K562 (cell line): ENCODE measurements at regions not wholly inside any gene's neighbourhood (a gene's known extent, or its start where the extent isn't known, plus 50 kb on each side); places are given as distances from the start of the nearest gene placed in this dataset.
A peak's percentile ranks its signal among the peaks of the same experiment; 100 is the strongest.

Experiments
- ATAC-seq: fragments of 200-7000 bp; cut with Tn5 transposase; 3 replicates; pipeline ENCODE4 v1.9.1; 2020; ENCODE audit warnings: moderate library complexity
- BruUV-seq: library from RNA; stranded (reverse); fragments of 400-500 nt; replicated peaks from 2 replicates; lab custom pipeline; 2021; lab: Mats Ljungman, UMichigan
- CTCF ChIA-PET: fragments of 300-600 bp; formaldehyde crosslinking; extraction: SDS; loops from one replicate; lab custom pipeline; 2021; ENCODE audit warnings: low intra/inter-chr PET ratio; lab: Yijun Ruan, JAX
- POLR2A ChIA-PET: fragments of 300-600, 350-650 bp; sonication (Branson Sonifier 250); formaldehyde crosslinking; extraction: SDS; loops from one replicate; lab custom pipeline; 2021; ENCODE audit warnings: antibody characterized with exemption, inconsistent platforms; lab: Yijun Ruan, JAX
- DNase-seq, 4 experiments: peaks; one replicate each; pipeline versions ENCODE4 v3.0.0 to v3.0.0-alpha.2; 2011 to 2018; ENCODE audit warnings: low spot score in 3 of 4, mixed read lengths in 3 of 4; ENCODE audit errors: extremely low read depth in 1 of 4
- FAIRE-seq: peaks from 2 replicates; lab custom pipeline; 2011; peaks lifted over from hg19 to GRCh38; lab: Jason Lieb, UNC
- H2AFZ ChIP-seq: 2 replicates; pipeline ENCODE4 v1.6.0; 2011; ENCODE audit warnings: low read depth, low read length, control low read depth, inconsistent platforms
- H3K27ac ChIP-seq: fragments of 200-600 bp; 3 replicates; pipeline ENCODE4 v1.8.0; 2011; ENCODE audit warnings: low read depth, mild to moderate bottlenecking, control low read depth, inconsistent platforms, low read length, moderate library complexity, mixed read lengths; ENCODE audit errors: extremely low read depth
- H3K27me3 ChIP-seq, 2 experiments: fragments of 300-600 bp in 1 of 2; 2 replicates in 1 of 2; 3 replicates in 1 of 2; pipeline versions ENCODE4 v1.6.0 to v1.8.0; 2011; ENCODE audit warnings: inconsistent platforms in 2 of 2, low read length in 2 of 2, mild to moderate bottlenecking in 1 of 2, mixed read lengths in 1 of 2, moderate library complexity in 1 of 2; ENCODE audit not compliant: control insufficient read depth in 2 of 2, insufficient read depth in 2 of 2
- H3K36me3 ChIP-seq: fragments of 300-600 bp; 3 replicates; pipeline ENCODE4 v1.8.0; 2011; ENCODE audit warnings: mild to moderate bottlenecking, low read length, inconsistent platforms; ENCODE audit not compliant: control insufficient read depth, insufficient read depth
- H3K4me1 ChIP-seq, 2 experiments: fragments of 200-600 bp in 1 of 2; replicated peaks in 1 of 2; 2 replicates in 1 of 2; 3 replicates in 1 of 2; pipeline versions ENCODE4 v1.5.1 to v1.8.0; 2011; ENCODE audit warnings: inconsistent platforms in 2 of 2, low read length in 2 of 2, mild to moderate bottlenecking in 1 of 2, mixed read lengths in 1 of 2, moderate library complexity in 1 of 2; ENCODE audit not compliant: control insufficient read depth in 2 of 2, insufficient read depth in 2 of 2
- H3K4me2 ChIP-seq: 2 replicates; pipeline ENCODE4 v1.6.1; 2011; ENCODE audit warnings: low read length, control low read depth, inconsistent platforms, mixed read lengths; ENCODE audit not compliant: insufficient read depth
- H3K4me3 ChIP-seq: fragments of 200-600 bp; sonication (generic), shearing (Covaris generic); 2 replicates; pipeline ENCODE4 v1.5.1; 2016; ENCODE audit warnings: control low read depth, inconsistent platforms
- H3K79me2 ChIP-seq: fragments of 200-600 bp; 3 replicates; pipeline ENCODE4 v1.8.0; 2011; ENCODE audit warnings: low read length, inconsistent platforms; ENCODE audit not compliant: control insufficient read depth, insufficient read depth
- H3K9ac ChIP-seq, 2 experiments: 2 replicates each; pipeline versions ENCODE4 v1.6.0 to v1.6.1; 2011; ENCODE audit warnings: low read depth in 2 of 2, low read length in 2 of 2, control low read depth in 1 of 2, inconsistent platforms in 1 of 2, mild to moderate bottlenecking in 1 of 2, mixed read lengths in 1 of 2; ENCODE audit not compliant: insufficient read depth in 1 of 2
- H3K9me1 ChIP-seq: one replicate; pipeline ENCODE4 v1.6.0; 2011; ENCODE audit warnings: inconsistent platforms, mild to moderate bottlenecking, low read length, moderate library complexity; ENCODE audit not compliant: control insufficient read depth, insufficient read depth
- H3K9me3 ChIP-seq: replicated peaks from 2 replicates; pipeline ENCODE4 v1.5.1; 2011; ENCODE audit warnings: low read depth, low read length, inconsistent platforms; ENCODE audit not compliant: control insufficient read depth, insufficient read depth
- H4K20me1 ChIP-seq: replicated peaks from 2 replicates; pipeline ENCODE4 v1.6.1; 2011; ENCODE audit warnings: low read length, inconsistent platforms, mixed read lengths; ENCODE audit not compliant: control insufficient read depth, insufficient read depth
- CAMTA2 ChIP-seq: fragments of 250-450 bp; sonication (Bioruptor Pico); conservative IDR thresholded peaks from 2 replicates; pipeline ENCODE4 v1.5.1; 2022
- CTCF ChIP-seq, 3 experiments: IDR thresholded peaks in 2 of 3; conservative IDR thresholded peaks in 1 of 3; 2 replicates each; pipeline ENCODE4 v1.5.1; 2011 to 2012; ENCODE audit warnings: low read length in 3 of 3, mild to moderate bottlenecking in 3 of 3, control low read depth in 2 of 3, improper control_type of control experiment in 1 of 3, inconsistent platforms in 1 of 3, low read depth in 1 of 3, mixed read lengths in 1 of 3, moderate library complexity in 1 of 3; ENCODE audit not compliant: insufficient read depth in 2 of 3
- IRF9 ChIP-seq: fragments of 450-650 bp; IDR thresholded peaks from 2 replicates; pipeline ENCODE4 v1.6.1; 2016; ENCODE audit warnings: missing biosample characterization, missing genetic modification characterization
- MAFK ChIP-seq: IDR thresholded peaks from 2 replicates; pipeline ENCODE4 v1.6.1; 2011; ENCODE audit warnings: low read length, improper control_type of control experiment
- NFE2L1 ChIP-seq: fragments of 450-650 bp; IDR thresholded peaks from 2 replicates; pipeline ENCODE4 v1.6.1; 2016; ENCODE audit warnings: missing genetic modification characterization, low read depth, mild to moderate bottlenecking, missing compliant biosample characterization, moderate library complexity, borderline replicate concordance
- NR4A1 ChIP-seq, 2 experiments: fragments of 250-450 bp in 1 of 2; fragments of 450-650 bp in 1 of 2; sonication (Bioruptor Pico) in 1 of 2; IDR thresholded peaks; 2 replicates each; pipeline versions ENCODE4 v1.4.0 to v1.6.1; 2016 to 2020; ENCODE audit warnings: mild to moderate bottlenecking in 2 of 2, missing compliant biosample characterization in 1 of 2, missing genetic modification characterization in 1 of 2, moderate library complexity in 1 of 2
- RAD21 ChIP-seq, 2 experiments: fragments of 250-450 bp in 1 of 2; fragments of 450-650 bp in 1 of 2; sonication (Bioruptor Pico) in 1 of 2; formaldehyde crosslinking in 1 of 2; IDR thresholded peaks in 1 of 2; conservative IDR thresholded peaks in 1 of 2; 2 replicates each; pipeline versions ENCODE4 v1.4.0 to v1.8.0; 2020 to 2022; ENCODE audit warnings: mild to moderate bottlenecking in 2 of 2, moderate library complexity in 1 of 2
- SUPT5H ChIP-seq: fragments of 450-650 bp; IDR thresholded peaks from 2 replicates; pipeline ENCODE4 v1.6.1; 2016
- ZBTB1 ChIP-seq: sonication (generic); formaldehyde crosslinking; IDR thresholded peaks from 2 replicates; pipeline ENCODE4 v1.8.1; 2023; ENCODE audit warnings: missing genetic modification reagents, low read depth, mild to moderate bottlenecking, borderline replicate concordance
- WGBS: fragments of 100-300 bp; shearing (Covaris generic); methylation state at CpG from one replicate; pipeline ENCODE4 v1.1.6; 2016; ENCODE audit warnings: low coverage, mixed read lengths; ENCODE audit not compliant: insufficient coverage; ENCODE audit errors: missing lambda C conversion rate; 5-methylcytosine and 5-hydroxymethylcytosine counted together
- in situ Hi-C: fragments of 300-500 bp; cut with MboI; formaldehyde crosslinking; loops from 4 replicates; pipeline ENCODE4 v1.15.0; 2018; ENCODE audit warnings: inconsistent platforms, mixed read lengths
- intact Hi-C: fragments of 100-400 bp; cut with micrococcal nuclease; formaldehyde crosslinking; loops from 2 replicates; pipeline ENCODE4 v1.14.2; 2022

GRCh38 chr14:56487090-56487667 is 92.4 kb upstream of the TMEM260 start:
- Histone ChIP-seq H3K9me1 (no peaks in the 10 kb centered on the region), H3K27me3 (no peaks in the 10 kb centered on the region), H3K4me3 (no peak overlapping the region), H3K9me3 (no peaks in the 10 kb centered on the region), H2AFZ (no peak overlapping the region), H3K27ac (no peak overlapping the region), H3K9ac (no peak overlapping the region), H3K4me2 (no peak overlapping the region), H3K79me2 (no peaks in the 10 kb centered on the region), H3K36me3 (no peaks in the 10 kb centered on the region), H3K4me1 (no peaks in the 10 kb centered on the region), H4K20me1 (0 out of 2 replicates have a peak, but pooled peaks cover 4% of the 10 kb centered on the region)
- FAIRE-seq = no peak
- no TSS peak for BruUV-seq
- no peak for TF ChIP-seq ZBTB1 (CRISPR knock-in tag)
- TF ChIP-seq CAMTA2 (CRISPR knock-in tag) = no peak
- no peak for TF ChIP-seq IRF9 (tag)
- TF ChIP-seq NFE2L1 (tag) = no peak
- TF ChIP-seq MAFK = no peak
- TF ChIP-seq SUPT5H = no peak
- TF ChIP-seq RAD21 (CRISPR knock-in tag; conservative IDR thresholded peaks at IDR 0.05 in 1 of 2, IDR thresholded peaks at IDR 0.05 in 1 of 2) = peak; percentile 48 to 64
- peak in 2 of 3 experiments; percentile 36 to 48; a peak in 3 of 6 replicates for TF ChIP-seq CTCF (IDR thresholded peaks at IDR 0.05 in 2 of 3, conservative IDR thresholded peaks at IDR 0.05 in 1 of 3; ENCODE audit: insufficient read depth in 2 of 3, low read depth in 1 of 3, low read length in 3 of 3)
- no peak for TF ChIP-seq NR4A1 (CRISPR knock-in tag; IDR thresholded peaks at IDR 0.05)
- TF ChIP-seq NR4A1 (tag; IDR thresholded peaks at IDR 0.05) = no peak
- in situ Hi-C loops (loop anchor here (25.0 kb wide), 3 partner anchors 700 to 1575 kb away; no protein-coding TSS in a partner anchor), intact Hi-C loops (loop anchor here (10.0 kb wide), 1 partner anchor 808 kb away; no protein-coding TSS in a partner anchor)
- ChIA-PET CTCF (no interaction called here), POLR2A (no interaction called here)
- WGBS = 4% methylated on average over 3 of the region's 4 CpGs
- ATAC-seq = no peak
- DNase-seq = peak in 1 of 4 experiments; percentile 5
